Neural crest cell (in vitro differentiated cells): ENCODE measurements at regions not wholly inside any gene's neighbourhood (a gene's known extent, or its start where the extent isn't known, plus 50 kb on each side); places are given as distances from the start of the nearest gene placed in this dataset.

Experiments used
- DNase-seq: peaks from one replicate; pipeline ENCODE4 v3.0.0; 2021; ENCODE audit warnings: low read depth, mixed read lengths, low spot score
- H3K27ac Mint-ChIP-seq: one replicate; pipeline ENCODE4 v1.8.0; 2021; ENCODE audit warnings: mild to moderate bottlenecking, mixed read lengths; ENCODE audit not compliant: unreplicated experiment
- H3K27me3 Mint-ChIP-seq: 2 replicates; pipeline ENCODE4 v1.8.0; 2021; ENCODE audit warnings: low read depth, mild to moderate bottlenecking, mixed read lengths
- H3K36me3 Mint-ChIP-seq: 2 replicates; pipeline ENCODE4 v1.8.0; 2021; ENCODE audit warnings: low read depth, mild to moderate bottlenecking, mixed read lengths
- H3K4me1 Mint-ChIP-seq: 2 replicates; pipeline ENCODE4 v1.8.0; 2021; ENCODE audit warnings: mixed read lengths
- H3K4me3 Mint-ChIP-seq: one replicate; pipeline ENCODE4 v1.8.0; 2021; ENCODE audit warnings: mild to moderate bottlenecking, mixed read lengths
- H3K9me3 Mint-ChIP-seq: 2 replicates; pipeline ENCODE4 v1.8.0; 2021; ENCODE audit warnings: mixed read lengths
- TF ChIP-seq, protein P1 (sequence below): fragments of 200-600 bp; sonication (generic); conservative IDR thresholded peaks from 2 replicates; pipeline ENCODE4 v1.5.0; 2021; ENCODE audit warnings: antibody characterized with exemption, mild to moderate bottlenecking

DNA sequence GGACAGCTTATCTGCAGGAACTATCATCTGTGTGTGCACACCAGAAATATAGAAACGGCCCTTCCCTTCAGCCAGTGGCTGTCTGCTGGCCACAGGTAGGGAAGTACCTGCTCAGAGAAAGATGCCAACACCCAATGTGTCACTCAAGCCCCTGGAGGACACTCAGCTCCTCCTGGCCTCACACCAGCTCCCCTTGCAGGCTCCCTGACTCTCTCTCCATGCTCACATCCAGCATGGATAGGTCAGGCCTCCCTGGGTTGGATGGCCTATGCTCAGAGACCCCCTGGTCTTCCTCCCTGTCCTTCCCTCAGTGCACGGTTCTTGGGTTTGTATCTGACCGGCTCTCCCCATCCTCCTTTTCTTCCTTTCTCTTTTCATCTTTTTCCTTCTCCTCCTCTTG lies 202.1 kb downstream of the BCL11B start:
- TF ChIP-seq, protein P1, sequence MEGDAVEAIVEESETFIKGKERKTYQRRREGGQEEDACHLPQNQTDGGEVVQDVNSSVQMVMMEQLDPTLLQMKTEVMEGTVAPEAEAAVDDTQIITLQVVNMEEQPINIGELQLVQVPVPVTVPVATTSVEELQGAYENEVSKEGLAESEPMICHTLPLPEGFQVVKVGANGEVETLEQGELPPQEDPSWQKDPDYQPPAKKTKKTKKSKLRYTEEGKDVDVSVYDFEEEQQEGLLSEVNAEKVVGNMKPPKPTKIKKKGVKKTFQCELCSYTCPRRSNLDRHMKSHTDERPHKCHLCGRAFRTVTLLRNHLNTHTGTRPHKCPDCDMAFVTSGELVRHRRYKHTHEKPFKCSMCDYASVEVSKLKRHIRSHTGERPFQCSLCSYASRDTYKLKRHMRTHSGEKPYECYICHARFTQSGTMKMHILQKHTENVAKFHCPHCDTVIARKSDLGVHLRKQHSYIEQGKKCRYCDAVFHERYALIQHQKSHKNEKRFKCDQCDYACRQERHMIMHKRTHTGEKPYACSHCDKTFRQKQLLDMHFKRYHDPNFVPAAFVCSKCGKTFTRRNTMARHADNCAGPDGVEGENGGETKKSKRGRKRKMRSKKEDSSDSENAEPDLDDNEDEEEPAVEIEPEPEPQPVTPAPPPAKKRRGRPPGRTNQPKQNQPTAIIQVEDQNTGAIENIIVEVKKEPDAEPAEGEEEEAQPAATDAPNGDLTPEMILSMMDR, result no peak
- Mint-ChIP-seq H3K36me3 (no peaks in the 10 kb centered on the region), H3K9me3 (peaks cover 5% of the 10 kb centered on the region), H3K4me3 (no peak overlapping the region), H3K27ac (no peak overlapping the region), H3K27me3 (peaks cover 13% of the 10 kb centered on the region), H3K4me1 (peaks cover 13% of the 10 kb centered on the region)
- DNase-seq, result no peak

DNA sequence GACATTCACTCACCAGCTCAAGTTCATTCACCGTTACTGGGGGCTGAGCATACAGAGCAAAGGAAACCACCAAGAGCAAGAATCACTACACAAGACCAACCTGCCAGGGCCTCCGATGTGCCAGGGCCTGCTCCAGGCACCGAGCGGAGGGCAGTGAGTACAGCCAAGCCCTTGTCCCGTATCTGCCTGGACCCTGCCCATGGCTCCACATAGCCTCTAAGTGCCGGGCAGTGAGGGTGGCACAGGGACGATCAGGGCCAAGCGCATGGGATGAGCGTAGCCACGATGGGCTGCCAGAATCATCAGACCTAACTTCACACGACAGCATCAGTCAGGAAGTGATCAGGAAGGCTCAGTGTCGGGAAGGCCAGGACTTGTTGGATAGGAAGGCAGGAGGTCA lies 199.6 kb downstream of the BCL11B start:
- Mint-ChIP-seq H3K27me3 (peaks cover 13% of the 10 kb centered on the region), H3K9me3 (peaks cover 9% of the 10 kb centered on the region), H3K27ac (peak overlapping the region; percentile 35), H3K4me1 (peaks cover 4% of the 10 kb centered on the region), H3K36me3 (no peaks in the 10 kb centered on the region), H3K4me3 (no peak overlapping the region)
- DNase-seq, result no peak
- TF ChIP-seq, protein P1, result no peak

DNA sequence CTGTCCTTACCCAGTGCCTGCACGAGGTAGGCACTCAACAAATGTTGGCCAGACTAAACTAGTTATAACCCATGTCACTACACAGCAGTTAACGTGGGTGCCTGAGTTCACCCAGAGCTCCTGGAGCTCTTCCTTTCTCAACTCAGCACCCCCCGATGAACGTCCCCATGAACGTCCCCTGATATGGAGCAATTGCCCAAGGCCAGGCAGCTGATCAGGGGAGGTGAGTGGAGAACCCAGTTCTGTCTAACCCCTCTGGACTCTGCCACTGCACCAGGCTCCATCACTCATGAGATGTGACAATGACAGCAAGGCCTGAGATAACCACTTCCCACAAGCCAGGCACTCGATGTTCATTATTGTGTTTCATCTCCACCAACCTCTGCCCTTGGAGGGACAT lies 199.0 kb downstream of the BCL11B start:
- H3K27ac Mint-ChIP-seq, result no peak overlapping the region
- H3K9me3 Mint-ChIP-seq, result peaks cover 9% of the 10 kb centered on the region
- H3K36me3 Mint-ChIP-seq, result no peaks in the 10 kb centered on the region
- H3K4me3 Mint-ChIP-seq, result no peak overlapping the region
- peaks cover 4% of the 10 kb centered on the region for H3K4me1 Mint-ChIP-seq
- TF ChIP-seq, protein P1, result no peak
- H3K27me3 Mint-ChIP-seq, result peaks cover 13% of the 10 kb centered on the region
- DNase-seq, result no peak

DNA sequence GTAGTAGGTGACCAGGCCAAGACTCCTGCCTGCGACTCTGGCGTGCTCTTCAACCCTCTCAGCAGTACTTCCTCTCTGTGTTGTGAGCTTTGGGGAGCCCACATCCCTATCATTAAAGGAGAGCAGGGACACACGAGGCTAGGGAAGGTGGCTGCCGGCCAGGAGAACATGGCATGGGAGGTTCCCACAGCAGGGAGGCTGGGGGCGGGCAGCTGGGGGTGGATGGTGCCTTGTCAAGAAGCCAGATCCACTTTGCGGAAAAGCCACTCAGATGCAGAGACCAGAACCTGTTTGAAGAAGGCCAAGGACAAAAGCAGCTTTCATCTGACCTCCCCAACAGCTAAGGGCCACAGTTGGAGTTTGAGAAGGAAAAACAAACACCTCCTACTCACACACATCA lies 198.6 kb downstream of the BCL11B start:
- TF ChIP-seq, protein P1, result no peak
- no peak overlapping the region for H3K4me3 Mint-ChIP-seq
- H3K9me3 Mint-ChIP-seq, result peaks cover 9% of the 10 kb centered on the region
- no peak overlapping the region for H3K27ac Mint-ChIP-seq
- peaks cover 13% of the 10 kb centered on the region for H3K27me3 Mint-ChIP-seq
- no peak for DNase-seq
- peaks cover 4% of the 10 kb centered on the region for H3K4me1 Mint-ChIP-seq
- H3K36me3 Mint-ChIP-seq, result no peaks in the 10 kb centered on the region

DNA sequence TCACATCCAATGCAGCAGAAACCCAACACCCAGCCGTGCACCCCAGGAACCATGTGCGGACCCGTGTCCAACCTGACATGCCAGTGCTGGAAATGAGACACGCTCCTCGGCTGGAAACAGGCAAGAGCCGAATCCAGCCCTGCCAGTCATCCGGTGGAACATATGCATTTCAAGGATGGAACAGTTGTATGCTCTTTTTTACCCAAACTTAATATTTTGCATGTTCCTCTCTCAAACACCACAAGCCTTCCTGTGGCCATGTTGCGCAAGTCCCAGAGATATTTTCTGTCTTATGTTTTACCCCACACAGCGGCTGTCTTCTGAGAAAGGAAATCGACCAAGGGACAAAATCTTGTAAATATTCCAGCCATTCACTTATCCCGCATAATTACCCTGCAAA lies 196.9 kb downstream of the BCL11B start:
- H3K27me3 Mint-ChIP-seq, result peaks cover 13% of the 10 kb centered on the region
- no peak overlapping the region for H3K4me3 Mint-ChIP-seq
- H3K27ac Mint-ChIP-seq, result no peak overlapping the region
- no peak for DNase-seq
- TF ChIP-seq, protein P1, result no peak
- H3K36me3 Mint-ChIP-seq, result no peaks in the 10 kb centered on the region
- peaks cover 12% of the 10 kb centered on the region for H3K9me3 Mint-ChIP-seq
- H3K4me1 Mint-ChIP-seq, result peaks cover 4% of the 10 kb centered on the region
